GM12878 (cell line): ENCODE measurements at regions not wholly inside any gene's neighbourhood (a gene's known extent, or its start where the extent isn't known, plus 50 kb on each side); places are given as distances from the start of the nearest gene placed in this dataset.

Experiments
- EZH2 ChIP-seq: IDR thresholded peaks from 2 replicates; pipeline ENCODE4 v1.6.1; 2012; ENCODE audit warnings: low read depth, mild to moderate bottlenecking, control low read depth, inconsistent platforms, low read length, borderline replicate concordance; ENCODE audit not compliant: control insufficient read depth
- NFYB ChIP-seq: IDR thresholded peaks from 2 replicates; pipeline ENCODE4 v1.6.1; 2011; ENCODE audit warnings: low read depth, mild to moderate bottlenecking, low read length, improper control_type of control experiment, moderate library complexity; ENCODE audit not compliant: insufficient read depth
- SRF ChIP-seq, 2 experiments: IDR thresholded peaks; 2 replicates each; pipeline ENCODE4 v1.6.1; 2011; ENCODE audit warnings: low read depth in 2 of 2, low read length in 2 of 2, mild to moderate bottlenecking in 1 of 2, moderate library complexity in 1 of 2
- STAT1 ChIP-seq: fragments of 450-650 bp; conservative IDR thresholded peaks from 2 replicates; pipeline ENCODE4 v1.6.1; 2014; ENCODE audit warnings: antibody characterized with exemption, mild to moderate bottlenecking
- TF ChIP-seq, protein P1 (sequence below), 3 experiments: IDR thresholded peaks in 2 of 3; conservative IDR thresholded peaks in 1 of 3; 2 replicates each; pipeline ENCODE4 v1.5.1; 2011; ENCODE audit warnings: low read depth in 3 of 3, low read length in 3 of 3, mild to moderate bottlenecking in 3 of 3, control low read depth in 2 of 3, moderate library complexity in 2 of 3, inconsistent platforms in 1 of 3, mixed read lengths in 1 of 3; ENCODE audit not compliant: control insufficient read depth in 2 of 3, insufficient read depth in 1 of 3; ENCODE audit errors: extremely low read depth in 1 of 3

GRCh38 chr14:98037831-98038230, 1234.2 kb downstream of the BCL11B start:
- TF ChIP-seq, protein P1, sequence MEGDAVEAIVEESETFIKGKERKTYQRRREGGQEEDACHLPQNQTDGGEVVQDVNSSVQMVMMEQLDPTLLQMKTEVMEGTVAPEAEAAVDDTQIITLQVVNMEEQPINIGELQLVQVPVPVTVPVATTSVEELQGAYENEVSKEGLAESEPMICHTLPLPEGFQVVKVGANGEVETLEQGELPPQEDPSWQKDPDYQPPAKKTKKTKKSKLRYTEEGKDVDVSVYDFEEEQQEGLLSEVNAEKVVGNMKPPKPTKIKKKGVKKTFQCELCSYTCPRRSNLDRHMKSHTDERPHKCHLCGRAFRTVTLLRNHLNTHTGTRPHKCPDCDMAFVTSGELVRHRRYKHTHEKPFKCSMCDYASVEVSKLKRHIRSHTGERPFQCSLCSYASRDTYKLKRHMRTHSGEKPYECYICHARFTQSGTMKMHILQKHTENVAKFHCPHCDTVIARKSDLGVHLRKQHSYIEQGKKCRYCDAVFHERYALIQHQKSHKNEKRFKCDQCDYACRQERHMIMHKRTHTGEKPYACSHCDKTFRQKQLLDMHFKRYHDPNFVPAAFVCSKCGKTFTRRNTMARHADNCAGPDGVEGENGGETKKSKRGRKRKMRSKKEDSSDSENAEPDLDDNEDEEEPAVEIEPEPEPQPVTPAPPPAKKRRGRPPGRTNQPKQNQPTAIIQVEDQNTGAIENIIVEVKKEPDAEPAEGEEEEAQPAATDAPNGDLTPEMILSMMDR (IDR thresholded peaks at IDR 0.05 in 2 of 3, conservative IDR thresholded peaks at IDR 0.05 in 1 of 3; ENCODE audit: control insufficient read depth in 2 of 3, extremely low read depth in 1 of 3, insufficient read depth in 1 of 3, low read depth in 3 of 3, low read length in 3 of 3): no peak
- no peak for TF ChIP-seq NFYB
- no peak for TF ChIP-seq SRF (IDR thresholded peaks at IDR 0.05; ENCODE audit: low read depth in 2 of 2, low read length in 2 of 2)
- no peak for TF ChIP-seq STAT1
- no peak for TF ChIP-seq EZH2
